ENCODE measurements at regions not wholly inside any gene's neighbourhood (a gene's known extent, or its start where the extent isn't known, plus 50 kb on each side); places are given as distances from the start of the nearest gene placed in this dataset.
"Not testable (repeated sequence)": the region's sequence is repeated elsewhere in the genome, so short reads cannot be mapped to it uniquely, and the experiment has no call there.

DNA sequence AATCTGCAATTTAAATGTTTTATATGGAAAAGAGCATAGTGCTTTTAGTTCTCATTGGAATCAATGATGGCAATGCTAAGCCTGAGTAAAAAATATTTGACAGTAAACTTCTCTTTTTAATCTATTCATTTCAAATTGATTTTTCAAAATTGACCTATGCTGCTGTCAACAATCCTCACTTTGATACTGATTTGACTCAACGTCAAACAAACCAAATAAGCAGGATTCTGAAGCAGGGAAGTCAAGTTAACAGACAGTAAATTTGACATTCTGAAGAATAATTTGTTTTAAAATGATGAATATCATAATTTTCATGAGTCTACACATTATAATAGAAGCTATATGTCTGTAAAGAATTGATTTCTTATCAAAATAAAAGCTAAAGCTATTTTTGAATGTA is 1053.1 kb downstream of the DIPK2A start:
- no peaks in the 10 kb centered on the region for H3K27me3 ChIP-seq
- no peaks in the 10 kb centered on the region for H3K4me1 ChIP-seq
- no peaks in the 10 kb centered on the region for H3K9me3 ChIP-seq
- TF ChIP-seq, protein P1, sequence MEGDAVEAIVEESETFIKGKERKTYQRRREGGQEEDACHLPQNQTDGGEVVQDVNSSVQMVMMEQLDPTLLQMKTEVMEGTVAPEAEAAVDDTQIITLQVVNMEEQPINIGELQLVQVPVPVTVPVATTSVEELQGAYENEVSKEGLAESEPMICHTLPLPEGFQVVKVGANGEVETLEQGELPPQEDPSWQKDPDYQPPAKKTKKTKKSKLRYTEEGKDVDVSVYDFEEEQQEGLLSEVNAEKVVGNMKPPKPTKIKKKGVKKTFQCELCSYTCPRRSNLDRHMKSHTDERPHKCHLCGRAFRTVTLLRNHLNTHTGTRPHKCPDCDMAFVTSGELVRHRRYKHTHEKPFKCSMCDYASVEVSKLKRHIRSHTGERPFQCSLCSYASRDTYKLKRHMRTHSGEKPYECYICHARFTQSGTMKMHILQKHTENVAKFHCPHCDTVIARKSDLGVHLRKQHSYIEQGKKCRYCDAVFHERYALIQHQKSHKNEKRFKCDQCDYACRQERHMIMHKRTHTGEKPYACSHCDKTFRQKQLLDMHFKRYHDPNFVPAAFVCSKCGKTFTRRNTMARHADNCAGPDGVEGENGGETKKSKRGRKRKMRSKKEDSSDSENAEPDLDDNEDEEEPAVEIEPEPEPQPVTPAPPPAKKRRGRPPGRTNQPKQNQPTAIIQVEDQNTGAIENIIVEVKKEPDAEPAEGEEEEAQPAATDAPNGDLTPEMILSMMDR (IDR thresholded peaks at IDR 0.05): no peak
- no peak for TF ChIP-seq POLR2AphosphoS5 (IDR thresholded peaks at IDR 0.05)
- TF ChIP-seq EP300 (IDR thresholded peaks at IDR 0.05): no peak
- no peak for TF ChIP-seq POLR2A (IDR thresholded peaks at IDR 0.05)
- intact Hi-C loops (cut with DNase I): no loop called here
- no peak overlapping the region for H3K27ac ChIP-seq
- H3K4me3 ChIP-seq: no peak overlapping the region
- no peak for DNase-seq
- 65 to 83% methylated on average over 1 of the region's 1 CpG for WGBS, 2 donors
- no peaks in the 10 kb centered on the region for H3K36me3 ChIP-seq

- H3K9me3 ChIP-seq; H3K27me3 ChIP-seq; intact Hi-C loops (cut with DNase I); H3K4me1 ChIP-seq; DNase-seq; H3K4me3 ChIP-seq; H3K27ac ChIP-seq; H3K36me3 ChIP-seq: not testable (repeated sequence)
- WGBS, 2 donors: 42 to 69% methylated on average over 3 of the region's 3 CpGs
Observed at GRCh38 chr3:145027186-145027585, 1055.6 kb downstream of the DIPK2A start.

DNA sequence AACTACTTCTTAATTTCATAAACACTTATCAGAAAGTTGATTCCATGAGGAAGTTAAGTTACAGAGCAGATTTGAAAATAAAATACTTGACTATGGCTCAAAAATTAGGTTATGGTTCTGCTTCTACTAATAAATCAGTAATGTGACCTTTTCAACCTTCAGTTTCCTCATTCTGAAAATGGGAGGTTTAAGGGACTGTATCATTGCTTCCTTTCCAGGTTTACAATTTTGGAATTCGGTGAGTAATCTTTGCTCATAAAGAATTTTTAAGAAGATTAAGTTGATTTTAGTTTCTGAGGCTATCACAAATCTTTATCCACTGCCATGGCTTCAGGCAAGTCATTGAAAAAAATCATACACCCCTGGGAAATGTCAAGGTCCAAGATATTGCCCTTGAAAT is 1061.2 kb downstream of the DIPK2A start:
- Histone ChIP-seq H3K27ac (no peak overlapping the region), H3K4me3 (no peak overlapping the region), H3K36me3 (no peaks in the 10 kb centered on the region), H3K9me3 (no peaks in the 10 kb centered on the region), H3K27me3 (no peaks in the 10 kb centered on the region), H3K4me1 (no peaks in the 10 kb centered on the region)
- DNase-seq: no peak
- intact Hi-C loops (cut with DNase I): no loop called here
- TF ChIP-seq POLR2AphosphoS5 (IDR thresholded peaks at IDR 0.05) (no peak), EP300 (IDR thresholded peaks at IDR 0.05) (no peak), POLR2A (IDR thresholded peaks at IDR 0.05) (no peak)
- TF ChIP-seq, protein P1 (IDR thresholded peaks at IDR 0.05): no peak
- WGBS, 2 donors: 74 to 78% methylated on average over 1 of the region's 1 CpG

- Histone ChIP-seq H3K27me3 (no peaks in the 10 kb centered on the region), H3K27ac (no peak overlapping the region), H3K4me3 (no peak overlapping the region), H3K9me3 (no peaks in the 10 kb centered on the region), H3K36me3 (no peaks in the 10 kb centered on the region), H3K4me1 (no peaks in the 10 kb centered on the region)
- intact Hi-C loops (cut with DNase I): no loop called here
- no peak for DNase-seq
- TF ChIP-seq POLR2A (IDR thresholded peaks at IDR 0.05): no peak
- TF ChIP-seq POLR2AphosphoS5 (IDR thresholded peaks at IDR 0.05): no peak
- TF ChIP-seq, protein P1 (IDR thresholded peaks at IDR 0.05): no peak
- TF ChIP-seq EP300 (IDR thresholded peaks at IDR 0.05): no peak
- 90 to 93% methylated on average over 1 of the region's 1 CpG for WGBS, 2 donors
Observed at GRCh38 chr3:145035682-145036081, 1064.1 kb downstream of the DIPK2A start.

DNA sequence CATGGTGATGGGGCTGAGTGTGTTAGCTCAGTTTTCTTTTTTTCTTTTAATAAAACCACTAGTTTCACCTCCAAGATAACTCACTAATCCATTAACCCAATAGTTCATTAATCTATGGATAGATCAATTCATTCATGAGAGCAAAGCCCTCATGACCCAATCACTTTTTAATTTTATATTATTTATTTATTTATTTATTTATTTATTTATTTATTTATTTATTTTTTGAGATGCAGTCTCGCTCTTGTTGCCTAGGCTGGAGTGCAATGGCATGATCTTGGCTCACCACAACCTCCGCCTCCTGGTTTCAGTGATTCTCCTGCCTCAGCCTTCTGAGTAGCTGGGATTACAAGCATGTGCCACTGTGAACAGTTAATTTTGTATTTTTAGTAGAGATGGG is 1082.4 kb downstream of the DIPK2A start:
- H3K27me3 ChIP-seq; DNase-seq; H3K4me1 ChIP-seq; H3K9me3 ChIP-seq; intact Hi-C loops (cut with DNase I); H3K36me3 ChIP-seq; H3K4me3 ChIP-seq; H3K27ac ChIP-seq: not testable (repeated sequence)
- WGBS, 2 donors: 69 to 84% methylated on average over 2 of the region's 2 CpGs

GRCh38 chr3:145055375-145056076 is 1083.9 kb downstream of the DIPK2A start:
- Histone ChIP-seq H3K27ac (no peak overlapping the region), H3K36me3 (no peaks in the 10 kb centered on the region), H3K27me3 (no peaks in the 10 kb centered on the region), H3K9me3 (no peaks in the 10 kb centered on the region), H3K4me3 (no peak overlapping the region), H3K4me1 (no peaks in the 10 kb centered on the region)
- WGBS, 2 donors: 24 to 76% methylated on average over 1 of the region's 1 CpG
- no peak for DNase-seq
- intact Hi-C loops (cut with DNase I): no loop called here
- TF ChIP-seq POLR2A (IDR thresholded peaks at IDR 0.05) (no peak), POLR2AphosphoS5 (IDR thresholded peaks at IDR 0.05) (no peak), EP300 (IDR thresholded peaks at IDR 0.05) (no peak)
- TF ChIP-seq, protein P1 (IDR thresholded peaks at IDR 0.05): no peak

Data from sigmoid colon (tissue), 6 donors.